ENCODE measurements at regions not wholly inside any gene's neighbourhood (a gene's known extent, or its start where the extent isn't known, plus 50 kb on each side); places are given as distances from the start of the nearest gene placed in this dataset.

- no peaks in the 10 kb centered on the region for H3K9me3 ChIP-seq
- no peak for DNase-seq
- H3K4me3 ChIP-seq: no peak overlapping the region
- TF ChIP-seq CTCF (IDR thresholded peaks at IDR 0.05): no peak
- H3K36me3 ChIP-seq: no peaks in the 10 kb centered on the region
- peak; percentile 51 to 91 for ATAC-seq
- H3K27ac ChIP-seq: peak overlapping the region; percentile 63
- peaks cover 23% of the 10 kb centered on the region for H3K4me1 ChIP-seq
- intact Hi-C loops (cut with DNase I): no loop called here
- no peaks in the 10 kb centered on the region for H3K27me3 ChIP-seq (ENCODE audit: low read depth)
Observed at GRCh38 chr9:110040788-110041187, 167.2 kb downstream of the C9orf152 start.

GRCh38 chr9:110041452-110041851 is 166.5 kb downstream of the C9orf152 start:
- H3K36me3 ChIP-seq: no peaks in the 10 kb centered on the region
- no peaks in the 10 kb centered on the region for H3K9me3 ChIP-seq
- peak overlapping the region; percentile 63 for H3K27ac ChIP-seq
- DNase-seq (no peak), ATAC-seq (no peak)
- no peak overlapping the region for H3K4me3 ChIP-seq
- no peak for TF ChIP-seq CTCF (IDR thresholded peaks at IDR 0.05)
- intact Hi-C loops (cut with DNase I): no loop called here
- peaks cover 18% of the 10 kb centered on the region for H3K4me1 ChIP-seq
- H3K27me3 ChIP-seq (ENCODE audit: low read depth): no peaks in the 10 kb centered on the region

GRCh38 chr9:110047232-110047954 is 160.6 kb downstream of the C9orf152 start:
- Histone ChIP-seq H3K27me3 (ENCODE audit: low read depth) (peaks cover 4% of the 10 kb centered on the region), H3K36me3 (no peaks in the 10 kb centered on the region), H3K4me1 (peaks cover 43% of the 10 kb centered on the region), H3K27ac (peak overlapping the region; percentile 37), H3K9me3 (no peaks in the 10 kb centered on the region), H3K4me3 (peak overlapping the region; percentile 73)
- DNase-seq: no peak
- no peak for ATAC-seq
- TF ChIP-seq CTCF (IDR thresholded peaks at IDR 0.05): no peak
- intact Hi-C loops (cut with DNase I): no loop called here

GRCh38 chr9:110047955-110048402 is 160.0 kb downstream of the C9orf152 start:
- H3K27me3 ChIP-seq (ENCODE audit: low read depth): peaks cover 4% of the 10 kb centered on the region
- intact Hi-C loops (cut with DNase I): no loop called here
- TF ChIP-seq CTCF (IDR thresholded peaks at IDR 0.05): no peak
- H3K36me3 ChIP-seq: no peaks in the 10 kb centered on the region
- H3K27ac ChIP-seq: peak overlapping the region; percentile 37
- peak; percentile 43 to 45 for ATAC-seq
- H3K4me1 ChIP-seq: peaks cover 46% of the 10 kb centered on the region
- peak overlapping the region; percentile 73 for H3K4me3 ChIP-seq
- DNase-seq: peak; percentile 53
- no peaks in the 10 kb centered on the region for H3K9me3 ChIP-seq

GRCh38 chr9:110048403-110048975 is 159.5 kb downstream of the C9orf152 start:
- peak overlapping the region; percentile 73 for H3K4me3 ChIP-seq

More at GRCh38 chr9:110048403-110048975, 159.5 kb downstream of the C9orf152 start:
- DNase-seq (peak; percentile 82), ATAC-seq (peak; percentile 95)
- H3K27me3 ChIP-seq (ENCODE audit: low read depth): peaks cover 4% of the 10 kb centered on the region
- no peaks in the 10 kb centered on the region for H3K9me3 ChIP-seq
- no peak for TF ChIP-seq CTCF (IDR thresholded peaks at IDR 0.05)
- intact Hi-C loops (cut with DNase I): no loop called here
- peaks cover 46% of the 10 kb centered on the region for H3K4me1 ChIP-seq
- no peaks in the 10 kb centered on the region for H3K36me3 ChIP-seq
- peak overlapping the region; percentile 78 for H3K27ac ChIP-seq
